ENCODE measurements at regions not wholly inside any gene's neighbourhood (a gene's known extent, or its start where the extent isn't known, plus 50 kb on each side); places are given as distances from the start of the nearest gene placed in this dataset.

- TF ChIP-seq ZNF175 (CRISPR knock-in tag; IDR thresholded peaks at IDR 0.05; ENCODE audit: low read depth) = no peak
- TF ChIP-seq MEF2A (IDR thresholded peaks at IDR 0.05; ENCODE audit: control insufficient read depth, low read depth, low read length) = no peak
- TF ChIP-seq NR2F6 (CRISPR knock-in tag; IDR thresholded peaks at IDR 0.05) = no peak
- no peak for TF ChIP-seq JUND (IDR thresholded peaks at IDR 0.05; ENCODE audit: borderline replicate concordance, low read depth, low read length)
- TF ChIP-seq JUND (tag; IDR thresholded peaks at IDR 0.05; ENCODE audit: borderline replicate concordance, low read depth, low read length) = no peak
- no peak for TF ChIP-seq MTF1 (CRISPR knock-in tag; IDR thresholded peaks at IDR 0.05; ENCODE audit: borderline replicate concordance)
- TF ChIP-seq CREBBP (IDR thresholded peaks at IDR 0.05; ENCODE audit: low read depth, low read length) = no peak
- no peak for TF ChIP-seq RAD21 (CRISPR knock-in tag; conservative IDR thresholded peaks at IDR 0.05 in 1 of 2, IDR thresholded peaks at IDR 0.05 in 1 of 2)
- no peak for TF ChIP-seq ZNF699 (CRISPR knock-in tag; IDR thresholded peaks at IDR 0.05; ENCODE audit: insufficient replicate concordance)
- TF ChIP-seq HCFC1 (IDR thresholded peaks at IDR 0.05; ENCODE audit: low read depth, low read length) = no peak
- no peak for TF ChIP-seq ZSCAN32 (CRISPR knock-in tag; IDR thresholded peaks at IDR 0.05)
- TF ChIP-seq SMARCB1 (IDR thresholded peaks at IDR 0.05; ENCODE audit: insufficient read length, low read depth) = no peak
Observed at GRCh38 chr4:131426023-131426758, 1722.9 kb upstream of the PCDH10 start.
